ENCODE measurements at regions not wholly inside any gene's neighbourhood (a gene's known extent, or its start where the extent isn't known, plus 50 kb on each side); places are given as distances from the start of the nearest gene placed in this dataset.

DNA sequence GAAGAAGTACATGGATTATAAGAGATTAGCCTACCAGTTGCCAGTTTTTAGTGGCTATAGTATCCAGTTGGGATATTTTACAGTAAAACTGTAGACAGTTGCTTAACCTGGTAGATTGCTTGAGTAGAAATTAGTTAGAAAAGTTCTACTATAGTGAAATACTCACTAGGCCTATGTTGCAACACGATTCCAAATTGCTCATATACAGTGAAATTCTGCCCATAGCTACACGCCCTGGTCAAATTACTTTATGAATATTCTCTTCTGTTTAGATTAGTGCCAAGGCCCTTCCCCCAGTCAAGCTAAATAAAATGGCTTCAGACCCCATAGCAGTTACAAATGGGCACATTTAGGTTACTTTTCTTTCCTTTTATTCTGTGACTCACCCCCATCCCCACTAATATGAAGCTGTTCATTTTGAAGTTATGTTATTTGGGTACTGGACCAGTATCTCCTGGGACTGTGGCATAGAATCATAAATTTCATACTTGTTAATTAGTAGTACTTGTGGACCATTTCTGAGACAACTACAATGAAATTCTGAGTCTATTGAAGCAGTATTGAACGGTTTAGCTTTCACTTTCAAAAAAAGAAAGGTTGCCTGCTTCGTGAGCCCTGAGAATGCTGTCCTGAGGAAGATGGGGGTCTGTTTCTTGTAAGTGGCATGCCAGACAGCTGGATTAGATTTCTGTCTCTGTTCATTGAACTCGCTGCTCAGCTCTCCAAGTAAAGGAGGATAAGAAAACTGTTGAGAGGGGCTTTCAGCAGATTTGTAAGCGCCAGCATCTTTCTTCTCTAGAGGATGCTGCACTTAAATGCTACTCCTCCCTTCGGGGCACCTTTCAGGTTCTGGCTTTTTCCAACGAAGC, 65.8 kb upstream of the CFAP20DC start:
- DNase-seq (ENCODE audit: low read depth in 1 of 2, low spot score in 1 of 2) = no peak
- TF ChIP-seq SPI1 (IDR thresholded peaks at IDR 0.05; ENCODE audit: borderline replicate concordance, low read depth) = no peak
- no peak for TF ChIP-seq CTCF (IDR thresholded peaks at IDR 0.05; ENCODE audit: insufficient read depth, low read length)
- TF ChIP-seq, protein P1, sequence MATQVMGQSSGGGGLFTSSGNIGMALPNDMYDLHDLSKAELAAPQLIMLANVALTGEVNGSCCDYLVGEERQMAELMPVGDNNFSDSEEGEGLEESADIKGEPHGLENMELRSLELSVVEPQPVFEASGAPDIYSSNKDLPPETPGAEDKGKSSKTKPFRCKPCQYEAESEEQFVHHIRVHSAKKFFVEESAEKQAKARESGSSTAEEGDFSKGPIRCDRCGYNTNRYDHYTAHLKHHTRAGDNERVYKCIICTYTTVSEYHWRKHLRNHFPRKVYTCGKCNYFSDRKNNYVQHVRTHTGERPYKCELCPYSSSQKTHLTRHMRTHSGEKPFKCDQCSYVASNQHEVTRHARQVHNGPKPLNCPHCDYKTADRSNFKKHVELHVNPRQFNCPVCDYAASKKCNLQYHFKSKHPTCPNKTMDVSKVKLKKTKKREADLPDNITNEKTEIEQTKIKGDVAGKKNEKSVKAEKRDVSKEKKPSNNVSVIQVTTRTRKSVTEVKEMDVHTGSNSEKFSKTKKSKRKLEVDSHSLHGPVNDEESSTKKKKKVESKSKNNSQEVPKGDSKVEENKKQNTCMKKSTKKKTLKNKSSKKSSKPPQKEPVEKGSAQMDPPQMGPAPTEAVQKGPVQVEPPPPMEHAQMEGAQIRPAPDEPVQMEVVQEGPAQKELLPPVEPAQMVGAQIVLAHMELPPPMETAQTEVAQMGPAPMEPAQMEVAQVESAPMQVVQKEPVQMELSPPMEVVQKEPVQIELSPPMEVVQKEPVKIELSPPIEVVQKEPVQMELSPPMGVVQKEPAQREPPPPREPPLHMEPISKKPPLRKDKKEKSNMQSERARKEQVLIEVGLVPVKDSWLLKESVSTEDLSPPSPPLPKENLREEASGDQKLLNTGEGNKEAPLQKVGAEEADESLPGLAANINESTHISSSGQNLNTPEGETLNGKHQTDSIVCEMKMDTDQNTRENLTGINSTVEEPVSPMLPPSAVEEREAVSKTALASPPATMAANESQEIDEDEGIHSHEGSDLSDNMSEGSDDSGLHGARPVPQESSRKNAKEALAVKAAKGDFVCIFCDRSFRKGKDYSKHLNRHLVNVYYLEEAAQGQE (IDR thresholded peaks at IDR 0.05; ENCODE audit: insufficient replicate concordance, low read depth) = no peak
- no peak for TF ChIP-seq POLR2AphosphoS5 (IDR thresholded peaks at IDR 0.05; ENCODE audit: low read depth)
- TF ChIP-seq GABPA (IDR thresholded peaks at IDR 0.05; ENCODE audit: low read depth) = no peak
- no peak overlapping the region for H3K27ac ChIP-seq (replicated peaks)
- H3K4me3 ChIP-seq (replicated peaks; ENCODE audit: insufficient read depth, low read length) = no peak overlapping the region
- no peaks in the 10 kb centered on the region for H3K27me3 ChIP-seq (ENCODE audit: insufficient read depth, poor library complexity, severe bottlenecking)

DNA sequence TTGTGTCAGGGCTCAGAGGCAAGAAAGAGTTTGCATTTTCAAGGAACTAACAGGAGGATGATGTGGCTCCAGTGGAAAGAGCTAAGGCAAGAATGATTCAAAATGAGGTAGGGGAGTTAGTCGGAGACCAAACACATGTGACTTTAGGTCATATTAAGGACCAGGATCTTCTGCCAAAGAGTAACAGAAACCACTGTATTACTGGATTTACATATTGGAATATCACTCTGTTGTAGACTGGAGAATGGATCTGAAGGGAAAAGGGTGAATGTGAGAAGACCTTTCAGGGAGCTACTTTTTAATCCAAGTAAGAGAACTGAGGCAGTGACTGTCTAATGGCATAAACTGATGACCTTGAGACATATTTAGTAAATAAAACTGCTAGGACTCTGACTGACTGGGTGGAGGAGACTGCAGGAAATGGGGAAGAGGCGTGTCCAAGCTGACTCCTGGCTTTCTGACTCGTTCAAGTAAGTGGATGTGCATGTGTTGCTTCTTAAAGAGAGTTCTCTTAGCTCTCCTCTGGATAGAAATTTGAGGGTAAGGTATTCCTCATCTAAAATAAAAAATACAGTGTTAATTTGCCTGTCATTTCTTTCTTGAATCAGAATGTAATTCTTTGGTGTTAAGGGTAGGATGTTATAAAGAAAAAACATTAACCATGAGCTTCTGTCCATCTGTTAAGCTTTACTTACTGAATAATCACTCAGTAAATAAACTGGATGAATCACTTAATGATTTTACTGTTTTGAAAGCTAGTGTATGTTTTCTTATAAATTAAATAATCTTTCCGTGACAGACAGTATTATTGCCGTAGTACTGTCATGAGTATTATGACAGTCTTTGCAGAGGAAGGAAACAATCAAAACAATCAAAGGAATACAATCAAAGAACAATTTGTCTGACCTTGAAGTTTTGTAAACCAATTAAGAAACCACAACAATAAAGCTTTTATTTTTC, 58.3 kb upstream of the CFAP20DC start:
- no peak for TF ChIP-seq GABPA (IDR thresholded peaks at IDR 0.05; ENCODE audit: low read depth)
- peak; percentile 29; the same call in 1 of the 2 replicates for TF ChIP-seq SPI1 (IDR thresholded peaks at IDR 0.05; ENCODE audit: borderline replicate concordance, low read depth)
- no peak overlapping the region for H3K4me3 ChIP-seq (replicated peaks; ENCODE audit: insufficient read depth, low read length)
- H3K27ac ChIP-seq (replicated peaks) = no peak overlapping the region
- DNase-seq (ENCODE audit: low read depth in 1 of 2, low spot score in 1 of 2) = no peak
- H3K27me3 ChIP-seq (ENCODE audit: insufficient read depth, poor library complexity, severe bottlenecking) = no peaks in the 10 kb centered on the region

DNA sequence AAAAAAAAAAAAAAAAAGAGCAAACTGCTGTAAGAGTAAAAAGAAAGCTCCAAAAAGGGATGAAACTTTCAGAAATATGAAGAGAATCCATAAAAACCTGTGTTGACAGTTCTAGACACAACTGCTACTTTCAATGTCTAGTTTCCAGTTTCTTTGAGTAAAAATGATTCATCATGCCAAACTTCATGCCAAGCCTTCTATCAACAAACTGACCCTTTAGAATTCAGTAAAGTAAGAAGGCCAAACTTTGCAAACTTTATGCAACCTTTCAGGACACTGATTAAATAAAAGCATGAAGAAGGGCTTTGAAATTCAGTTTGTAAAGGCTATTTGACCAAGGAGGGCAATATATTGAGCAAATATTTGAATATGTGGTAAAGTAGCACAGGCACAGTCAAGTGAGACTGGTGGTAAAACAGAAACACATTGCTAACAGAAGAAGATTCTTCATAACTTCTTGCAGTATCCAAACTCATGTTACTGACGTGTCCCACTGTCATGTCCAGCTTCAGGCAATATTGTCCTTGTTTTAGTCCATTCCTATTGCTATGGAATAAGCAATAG, 56.3 kb upstream of the CFAP20DC start:
- DNase-seq (ENCODE audit: low read depth in 1 of 2, low spot score in 1 of 2) = no peak
- H3K27me3 ChIP-seq (ENCODE audit: insufficient read depth, poor library complexity, severe bottlenecking) = no peaks in the 10 kb centered on the region
- TF ChIP-seq, protein P1 (IDR thresholded peaks at IDR 0.05; ENCODE audit: insufficient replicate concordance, low read depth) = no peak
- no peak for TF ChIP-seq SPI1 (IDR thresholded peaks at IDR 0.05; ENCODE audit: borderline replicate concordance, low read depth)
- no peak for TF ChIP-seq POLR2AphosphoS5 (IDR thresholded peaks at IDR 0.05; ENCODE audit: low read depth)
- TF ChIP-seq GABPA (IDR thresholded peaks at IDR 0.05; ENCODE audit: low read depth) = no peak
- no peak for TF ChIP-seq CTCF (IDR thresholded peaks at IDR 0.05; ENCODE audit: insufficient read depth, low read length)
- H3K4me3 ChIP-seq (replicated peaks; ENCODE audit: insufficient read depth, low read length) = no peak overlapping the region
- H3K27ac ChIP-seq (replicated peaks) = no peak overlapping the region

Data from HL-60 (cell line).